GM18867 (cell line): ENCODE measurements at regions not wholly inside any gene's neighbourhood (a gene's known extent, or its start where the extent isn't known, plus 50 kb on each side); places are given as distances from the start of the nearest gene placed in this dataset.

Source experiments
- ATAC-seq: cut with Tn5 transposase; IDR thresholded peaks from one replicate; pipeline ENCODE4 v1.9.1; 2021; ENCODE audit warnings: mild to moderate bottlenecking, moderate library complexity; ENCODE audit not compliant: unreplicated experiment

DNA sequence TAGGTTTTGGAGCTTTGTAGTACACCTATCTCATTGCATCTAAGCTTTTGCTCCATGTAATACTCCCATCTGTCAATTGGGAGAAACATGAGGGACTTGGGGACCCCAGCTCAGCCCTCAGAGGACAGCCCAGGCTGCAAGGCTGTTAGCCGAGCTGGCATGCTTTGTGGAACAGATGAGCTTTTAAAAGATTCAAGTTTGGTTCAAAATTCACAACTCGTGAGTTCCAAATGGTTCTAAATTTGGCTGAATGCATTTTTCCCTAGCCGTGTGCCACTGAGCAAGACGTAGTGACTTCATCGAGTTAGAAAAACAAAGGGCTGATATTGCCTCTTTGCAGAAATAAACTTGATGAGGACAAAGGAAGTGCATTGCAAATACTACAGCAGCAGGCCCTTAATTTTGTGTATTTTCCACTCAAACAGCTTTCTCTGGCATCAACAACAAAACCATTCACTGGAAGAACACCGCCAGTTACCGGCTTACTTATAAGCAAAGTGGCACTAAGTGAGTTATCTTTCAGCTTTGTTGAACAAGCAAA, 165.0 kb upstream of the HS3ST1 start:
- ATAC-seq, result no peak

DNA sequence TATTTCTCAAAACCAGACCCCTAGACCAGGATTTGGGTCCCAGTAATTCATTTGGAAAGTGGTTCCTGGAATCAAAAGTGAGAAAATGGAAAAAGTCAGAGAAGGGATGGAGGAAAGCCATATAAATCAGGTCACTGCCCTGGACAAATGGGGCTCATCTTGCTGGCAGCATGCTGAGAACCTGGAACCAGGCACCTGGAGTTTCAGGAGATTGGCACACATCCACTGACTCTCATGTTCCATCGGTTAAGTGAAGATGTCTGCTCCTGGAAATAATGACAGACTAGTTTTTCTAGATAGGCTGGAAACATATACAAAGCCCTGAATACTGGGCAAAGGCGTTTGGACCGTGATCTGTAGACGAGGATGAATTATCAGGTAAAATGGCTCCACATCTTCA, 163.6 kb upstream of the HS3ST1 start:
- ATAC-seq, result no peak

DNA sequence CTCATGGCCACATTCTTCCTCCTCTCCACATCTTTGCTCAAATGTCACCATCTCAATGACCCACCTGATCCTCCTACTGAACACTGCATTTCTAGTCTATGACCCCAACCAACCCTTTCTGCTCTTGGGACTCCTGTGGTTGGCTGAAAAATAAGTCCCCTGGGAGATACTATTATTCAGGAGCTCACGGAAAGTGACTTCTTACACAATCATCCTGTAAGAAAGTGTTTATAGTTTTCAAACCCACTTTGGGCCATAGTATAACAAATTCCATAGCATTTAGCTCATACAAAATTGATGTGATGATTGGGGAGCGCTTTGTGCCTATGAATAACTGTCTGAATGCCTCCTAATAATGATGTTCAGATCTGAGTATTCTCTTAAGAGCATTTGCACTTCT, 161.4 kb upstream of the HS3ST1 start:
- no peak for ATAC-seq

DNA sequence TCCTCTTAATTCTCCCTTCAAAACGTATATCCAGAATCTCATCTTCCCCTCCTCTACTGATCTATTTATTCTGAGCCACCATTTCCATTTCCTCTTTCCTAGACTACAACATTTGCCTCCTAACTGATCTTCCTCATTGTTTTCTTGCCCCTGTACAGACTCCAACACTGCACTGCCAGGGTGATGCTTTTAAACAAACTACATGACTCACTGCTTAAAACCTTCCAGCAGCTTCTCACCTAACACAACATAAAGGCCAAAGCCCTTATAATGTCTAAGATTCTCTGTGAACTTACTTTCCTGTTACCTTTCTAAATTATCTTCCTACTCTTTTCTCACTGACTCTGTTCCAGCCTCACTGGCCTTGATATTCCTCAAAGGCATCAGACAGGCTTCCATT, 161.0 kb upstream of the HS3ST1 start:
- ATAC-seq, result no peak

DNA sequence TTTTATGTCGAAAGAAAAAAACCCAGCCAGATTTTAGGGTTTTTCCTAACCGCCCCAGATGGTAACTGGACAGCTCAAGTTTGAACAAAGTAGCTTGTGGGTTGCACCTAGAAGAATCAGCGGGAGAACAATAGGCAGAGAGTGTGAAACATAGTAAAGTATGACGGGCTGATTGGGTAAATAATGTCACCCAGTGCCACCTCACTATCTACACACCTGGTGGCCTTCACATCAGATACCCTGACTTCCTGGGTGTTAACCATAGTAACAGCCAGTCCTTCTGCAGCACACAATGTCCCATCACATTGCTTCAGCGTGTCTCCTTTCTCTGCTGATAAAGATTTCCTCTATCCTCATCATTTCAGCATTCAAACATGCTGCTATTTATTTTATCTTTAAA, 159.1 kb upstream of the HS3ST1 start:
- ATAC-seq, result no peak

DNA sequence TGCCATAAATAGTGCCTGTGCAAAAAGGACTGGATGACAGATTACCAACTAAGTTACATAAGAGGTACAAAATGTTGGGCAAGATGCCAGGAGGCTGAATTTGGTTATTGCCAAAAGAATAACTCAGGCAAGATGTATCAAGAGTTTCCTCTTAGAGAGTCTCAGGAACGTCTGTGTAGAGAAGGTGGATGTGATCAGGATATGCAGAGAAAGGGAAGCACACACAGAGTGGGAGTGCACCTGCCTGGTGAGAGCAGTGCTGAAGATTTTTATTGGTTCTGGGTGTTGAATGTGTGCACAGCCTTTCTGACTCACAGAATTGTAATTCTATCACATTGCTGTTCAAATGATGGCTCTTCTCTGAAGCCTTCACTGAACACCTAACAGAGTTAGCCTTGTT, 156.8 kb upstream of the HS3ST1 start:
- ATAC-seq, result no peak

DNA sequence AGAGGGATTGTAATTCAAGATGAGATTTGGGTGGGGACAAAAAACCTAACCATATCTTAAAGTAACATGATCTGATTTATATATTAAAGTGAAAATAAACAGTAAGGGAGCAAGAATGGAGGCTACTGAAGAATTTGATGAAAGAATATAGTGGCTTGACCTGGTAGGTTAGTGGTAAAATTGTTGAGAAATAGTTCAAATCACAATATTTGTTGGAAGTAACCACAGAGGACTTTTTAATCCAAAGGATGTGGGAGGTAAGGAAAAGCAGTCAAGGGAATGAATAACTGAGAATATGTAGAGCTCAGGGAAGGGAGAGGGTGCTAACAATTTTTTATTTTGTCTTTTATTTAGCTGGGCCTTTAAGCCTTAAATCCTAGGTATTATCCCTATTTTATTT, 139.8 kb upstream of the HS3ST1 start:
- ATAC-seq, result no peak

DNA sequence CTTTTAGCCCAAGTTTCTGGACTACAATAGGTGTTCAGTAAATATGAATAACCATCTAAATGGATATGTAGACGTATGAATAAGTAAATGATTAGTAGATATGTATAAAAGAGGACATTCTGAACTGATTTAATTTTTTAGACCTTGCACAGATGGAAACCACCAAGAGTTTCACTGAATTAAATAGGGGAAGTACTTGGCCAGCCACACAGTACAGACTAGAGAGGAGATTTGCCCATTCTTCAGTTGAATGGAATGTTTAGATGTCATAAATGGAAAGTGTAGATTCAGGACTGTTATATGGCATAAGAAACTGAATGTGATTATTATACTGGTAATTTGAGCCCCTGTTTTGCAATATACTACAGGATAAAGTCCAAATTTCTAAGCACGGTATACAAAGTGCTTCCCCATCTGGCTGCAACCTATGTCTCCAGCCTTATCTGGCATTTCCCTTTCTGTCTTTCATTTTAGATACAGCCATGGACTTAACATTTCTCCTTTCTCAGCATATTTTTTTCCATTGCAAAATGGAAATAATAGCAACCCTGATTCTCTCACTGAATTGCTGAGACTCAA, 137.8 kb upstream of the HS3ST1 start:
- ATAC-seq, result peak; percentile 79

DNA sequence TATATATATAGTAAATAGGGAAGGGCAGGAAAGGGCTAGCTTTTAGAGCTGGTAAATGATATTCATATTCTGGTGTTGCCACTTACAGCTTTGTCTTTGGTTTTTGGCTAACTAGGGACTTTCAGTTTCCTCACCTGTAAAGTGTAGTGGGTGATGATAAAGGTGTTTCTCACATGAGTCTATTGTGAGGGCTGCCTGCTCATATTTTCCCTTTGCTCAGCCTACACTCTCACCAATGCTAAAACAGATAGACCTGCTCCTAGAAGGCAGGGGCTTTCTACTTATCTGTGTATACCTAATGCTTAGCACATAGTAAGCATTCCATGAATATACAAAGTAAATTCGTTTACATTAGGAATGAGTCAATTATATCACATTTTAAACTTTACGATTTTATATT, 137.2 kb upstream of the HS3ST1 start:
- peak; percentile 63 for ATAC-seq

DNA sequence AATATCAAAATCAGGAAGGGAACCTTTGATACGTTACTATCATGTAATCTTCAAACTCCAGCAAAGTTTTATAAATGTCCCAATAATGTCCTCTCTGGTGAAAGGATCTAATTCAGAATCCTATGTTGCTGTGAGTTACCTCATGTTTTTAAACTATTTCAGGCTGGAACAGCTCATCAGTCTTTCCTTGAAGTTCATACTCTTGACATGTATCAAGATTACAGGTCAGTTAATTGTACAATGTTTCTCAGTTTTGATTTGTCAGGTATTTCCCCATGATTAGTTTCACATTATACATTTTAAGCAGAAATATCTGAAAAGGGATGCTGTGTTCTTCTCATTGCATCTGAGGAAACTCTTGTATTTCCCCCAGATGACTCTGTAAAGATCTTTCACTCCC, 136.5 kb upstream of the HS3ST1 start:
- no peak for ATAC-seq

DNA sequence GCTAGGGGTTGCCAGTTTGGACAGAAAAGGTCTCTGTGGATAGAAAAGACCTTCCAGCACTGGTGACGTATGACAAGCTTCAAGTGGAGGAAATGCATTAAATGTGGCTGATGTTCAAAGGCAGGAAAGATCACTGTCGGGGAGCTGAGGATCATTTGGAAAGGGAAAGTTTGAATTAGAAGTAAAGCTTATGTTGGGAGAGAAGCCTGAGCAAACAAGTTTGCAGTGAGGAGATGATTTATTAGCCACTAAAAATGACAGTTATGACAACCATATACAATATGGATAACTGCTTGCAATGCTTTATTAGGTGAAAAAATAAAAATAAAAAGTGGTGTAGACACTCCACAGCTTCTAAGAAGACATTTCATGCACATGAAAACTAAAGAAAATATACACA, 135.3 kb upstream of the HS3ST1 start:
- no peak for ATAC-seq

DNA sequence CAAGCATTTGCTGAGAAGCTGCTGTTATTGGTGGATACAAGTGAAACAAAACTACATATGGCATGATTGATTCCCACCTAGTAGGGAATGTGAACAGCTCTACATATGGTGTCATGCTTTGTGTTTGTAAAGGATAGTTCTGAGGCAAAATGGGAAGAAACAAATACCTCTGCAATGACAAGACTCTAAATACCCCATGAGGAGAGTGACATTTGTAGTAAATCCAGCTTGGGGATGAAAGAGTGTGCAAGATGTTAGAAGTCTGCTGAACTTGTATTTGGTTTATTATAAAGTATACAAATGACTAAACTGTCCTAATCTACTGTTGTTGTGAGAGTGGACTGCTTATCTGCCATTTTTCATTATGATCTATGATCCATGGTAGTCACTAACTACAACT, 120.8 kb upstream of the HS3ST1 start:
- ATAC-seq, result no peak

DNA sequence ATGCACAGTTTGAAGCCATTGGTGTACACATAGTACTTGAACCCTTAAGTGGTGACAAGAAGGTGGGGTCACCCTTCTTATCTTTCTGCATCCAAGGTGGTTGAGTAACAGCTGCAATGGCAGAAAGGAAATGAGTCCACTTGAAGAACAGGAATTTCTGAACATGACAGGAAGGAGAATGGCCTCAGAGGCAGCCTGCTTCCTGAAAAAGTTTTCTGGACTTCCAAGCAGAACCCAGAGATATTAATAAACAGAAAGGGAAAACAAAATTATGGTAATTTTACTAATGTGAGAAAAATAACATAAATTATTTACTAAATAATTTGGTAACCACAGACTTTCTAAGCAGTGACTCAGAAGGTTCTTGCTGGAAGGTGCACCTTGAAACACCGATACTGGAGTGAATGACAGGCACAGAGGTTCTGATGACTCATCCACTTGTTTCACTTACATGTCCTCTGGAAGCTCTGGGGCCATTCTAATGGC, 119.9 kb upstream of the HS3ST1 start:
- ATAC-seq, result peak; percentile 96

DNA sequence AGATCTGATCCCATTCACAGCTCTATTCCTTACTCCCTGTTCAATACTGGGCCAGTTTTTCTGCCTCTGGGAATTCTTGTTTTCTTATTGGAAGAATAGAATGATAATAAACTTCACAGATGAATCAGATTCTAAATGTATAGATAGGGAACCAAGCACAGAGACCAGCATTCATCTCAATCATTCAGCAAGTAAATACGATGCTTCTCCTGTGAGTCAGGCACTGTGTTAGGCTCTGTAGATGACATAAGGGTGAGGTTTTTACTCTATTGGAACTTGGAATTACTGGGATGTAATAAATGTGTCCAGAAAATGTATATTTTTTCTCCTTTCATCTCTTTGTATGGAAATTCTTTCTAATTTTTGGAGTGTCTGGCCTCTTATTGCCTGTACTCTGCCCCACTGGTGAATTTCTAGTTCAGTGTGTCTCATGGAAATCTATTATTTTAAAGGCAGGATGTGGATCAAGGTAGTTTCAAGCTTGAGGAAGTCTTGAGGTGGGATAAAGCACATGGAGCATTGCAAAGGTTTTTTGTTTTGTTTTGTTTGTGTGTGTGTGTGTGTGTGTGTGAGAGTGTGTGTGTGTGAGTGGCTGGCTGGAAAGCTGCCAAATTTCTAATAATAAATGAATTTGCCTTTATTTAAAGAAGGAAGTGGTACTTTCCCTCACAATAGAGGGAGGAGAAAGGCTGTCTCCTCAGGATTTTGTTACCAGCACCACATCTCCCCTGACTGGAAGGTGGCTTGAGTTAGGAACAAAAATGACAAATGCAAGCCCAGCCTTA, 117.9 kb upstream of the HS3ST1 start:
- no peak for ATAC-seq

DNA sequence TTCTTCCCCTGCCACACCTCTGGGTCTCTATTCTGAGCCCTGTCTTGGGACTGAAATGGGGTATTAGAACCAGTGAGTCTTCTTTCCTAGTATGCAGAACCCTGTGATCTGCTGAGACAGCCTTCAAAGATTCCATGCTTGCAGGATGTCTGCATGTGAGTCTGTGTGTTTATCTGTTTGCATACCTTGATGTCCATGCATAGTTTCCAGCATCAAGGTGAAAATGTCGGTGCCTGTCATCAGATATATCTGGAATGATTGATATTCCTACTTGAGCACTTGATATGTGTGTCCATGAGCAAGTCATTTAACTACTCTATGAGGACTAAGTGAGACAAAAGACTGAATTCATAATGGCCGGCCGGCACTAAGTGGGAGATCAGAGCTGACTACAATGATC, 117.0 kb upstream of the HS3ST1 start:
- ATAC-seq, result no peak

DNA sequence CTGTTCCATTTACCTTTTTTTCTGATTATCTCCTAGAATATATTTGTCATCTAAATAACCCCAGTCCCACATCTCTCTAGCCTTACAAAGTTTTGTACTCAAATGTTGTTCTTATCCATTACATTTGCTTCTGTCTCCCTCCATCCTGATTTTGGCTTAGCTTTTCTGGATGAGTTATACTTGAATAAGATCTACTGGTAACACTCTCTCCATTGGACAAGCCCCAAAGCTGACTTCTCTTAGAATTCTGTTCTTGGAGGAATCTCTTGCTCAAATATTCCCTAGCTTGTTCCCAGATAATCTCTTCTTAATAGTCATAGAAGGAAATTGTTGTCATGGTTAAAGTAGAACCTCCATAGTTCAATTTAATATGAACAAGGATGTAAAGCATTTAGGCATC, 115.5 kb upstream of the HS3ST1 start:
- no peak for ATAC-seq

DNA sequence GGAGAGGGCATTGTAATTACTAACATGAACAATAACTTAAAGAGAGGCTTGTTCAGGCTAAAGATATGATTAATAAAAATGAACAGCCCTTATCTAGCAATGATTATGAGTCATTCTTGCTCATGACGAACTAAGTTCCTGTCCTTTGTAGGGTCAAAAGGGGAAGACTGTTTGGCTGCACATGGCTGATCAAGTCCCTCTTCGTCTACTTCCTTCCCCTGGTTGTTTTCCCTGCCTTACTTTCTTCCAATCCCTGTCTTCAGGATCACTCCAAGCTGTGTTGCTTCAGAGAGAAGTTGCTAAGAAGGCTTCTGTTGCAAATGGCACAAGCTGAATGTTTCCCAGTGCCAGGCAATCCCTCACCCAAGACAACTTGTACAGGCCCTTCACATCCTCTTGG, 115.0 kb upstream of the HS3ST1 start:
- ATAC-seq, result no peak

DNA sequence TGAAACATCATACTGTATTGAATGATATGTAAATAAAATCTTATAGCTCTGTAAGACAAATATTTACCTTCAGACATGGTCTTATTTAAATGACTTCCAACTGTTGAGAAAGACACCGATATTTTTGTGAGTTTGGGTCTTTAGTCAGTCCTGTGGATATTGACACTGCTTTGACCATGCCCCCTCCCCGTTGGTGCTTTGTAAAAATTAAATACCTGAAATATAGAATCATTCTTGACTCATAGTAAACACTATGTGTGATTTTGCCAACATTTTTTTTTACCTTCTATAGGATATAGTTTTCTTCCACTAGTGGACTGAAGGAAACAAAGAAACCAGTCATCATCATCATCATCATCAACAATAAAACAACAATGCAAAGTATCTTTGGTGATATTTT, 114.3 kb upstream of the HS3ST1 start:
- no peak for ATAC-seq

DNA sequence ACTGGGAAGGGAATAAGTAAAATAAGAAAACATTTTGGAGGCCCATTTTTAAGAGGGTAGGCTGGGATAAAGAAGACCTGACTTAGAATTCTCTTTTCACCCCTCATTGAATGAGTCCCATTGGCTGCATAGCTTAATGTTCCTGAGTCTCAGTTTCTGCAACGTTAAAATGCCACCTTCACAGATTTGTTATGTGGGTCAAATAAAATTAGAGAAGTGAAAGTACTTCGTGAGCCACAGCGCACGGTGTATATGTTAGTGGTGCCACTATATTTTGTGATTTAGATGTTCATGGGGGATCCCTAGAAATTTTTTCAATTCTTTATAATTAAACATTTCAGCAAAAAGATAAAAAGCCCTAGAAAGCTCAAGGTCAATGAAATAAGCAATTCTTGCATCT, 109.2 kb upstream of the HS3ST1 start:
- peak; percentile 74 for ATAC-seq

DNA sequence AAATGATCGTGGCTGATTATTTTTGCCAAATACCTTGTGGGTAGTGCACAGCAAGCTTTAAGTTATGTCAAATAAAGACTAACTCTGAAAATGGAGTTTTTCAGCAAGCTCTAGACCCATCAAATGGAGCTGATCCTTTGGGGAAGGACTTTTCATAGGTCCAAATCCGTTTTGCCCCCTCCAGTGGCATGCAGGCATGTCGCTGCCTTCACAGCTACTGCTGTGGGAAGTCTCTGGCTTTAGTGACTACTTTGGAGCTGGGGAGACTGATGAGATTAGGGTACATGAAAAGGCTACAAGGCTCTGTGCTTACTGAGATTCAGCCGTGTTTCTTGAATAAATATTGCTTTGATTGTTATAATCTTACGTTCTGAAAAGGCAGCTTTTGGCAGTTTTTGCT, 106.6 kb upstream of the HS3ST1 start:
- no peak for ATAC-seq

DNA sequence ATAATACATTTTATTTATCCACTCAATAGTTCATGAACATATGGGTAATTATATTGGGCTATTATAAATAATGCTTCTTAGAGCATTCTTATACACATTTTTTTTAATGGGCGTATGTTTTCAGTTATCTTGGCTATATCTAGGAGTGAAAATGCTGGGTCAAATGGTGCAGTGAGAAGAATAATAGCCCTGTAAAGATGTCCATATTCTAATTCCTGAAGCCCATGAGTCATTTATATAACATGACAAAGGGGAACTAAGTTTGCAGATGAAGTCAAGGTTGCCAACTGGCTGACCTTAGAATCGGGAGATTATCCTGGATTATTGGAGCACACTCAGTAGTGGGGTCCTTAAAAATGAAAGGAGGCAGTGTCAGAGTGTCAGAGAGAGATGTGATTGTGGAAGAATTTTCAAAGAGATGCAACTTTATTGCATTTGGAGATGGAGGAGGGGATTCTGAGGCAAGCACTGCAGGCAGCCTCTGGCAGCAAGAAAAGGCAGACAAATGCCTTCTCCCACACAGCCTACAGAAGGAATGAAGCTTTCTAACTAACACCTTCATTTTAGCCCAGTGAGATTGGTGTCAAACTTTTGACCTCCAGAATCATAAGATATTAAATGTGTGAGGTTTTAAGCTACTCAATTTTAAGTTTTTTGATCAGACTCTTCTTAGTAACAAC, 106.1 kb upstream of the HS3ST1 start:
- no peak for ATAC-seq

DNA sequence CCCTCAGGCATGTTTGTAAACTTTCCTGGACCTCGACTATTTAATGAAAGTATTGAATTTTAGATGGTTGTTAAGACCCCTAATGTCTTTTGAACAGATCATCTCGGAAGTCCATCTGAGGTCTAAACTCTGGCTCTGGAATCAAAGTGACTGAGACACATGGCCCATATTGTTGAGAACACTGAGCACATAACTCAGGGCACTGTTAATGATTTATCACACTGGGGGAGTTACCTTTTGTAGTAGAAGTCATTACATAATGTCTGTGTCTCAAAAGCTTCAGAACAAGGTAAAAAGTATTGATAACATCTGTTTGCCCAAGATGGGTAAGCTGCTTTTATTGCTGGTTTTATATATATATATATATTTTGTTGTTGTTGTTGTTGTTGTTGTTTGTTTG, 103.4 kb upstream of the HS3ST1 start:
- ATAC-seq, result no peak
